Parathyroid adenoma (tissue), 2 donors: ENCODE measurements at regions not wholly inside any gene's neighbourhood (a gene's known extent, or its start where the extent isn't known, plus 50 kb on each side); places are given as distances from the start of the nearest gene placed in this dataset.

Experiments
- H2AFZ ChIP-seq: fragments of 300-600 bp; sonication (generic); one replicate; pipeline ENCODE4 v1.7.0; 2017; ENCODE audit warnings: antibody characterized with exemption, mild to moderate bottlenecking
- H3K27ac ChIP-seq: fragments of 300-600 bp; sonication (generic); one replicate; pipeline ENCODE4 v1.7.0; 2017
- H3K27me3 ChIP-seq: fragments of 300-600 bp; sonication (generic); one replicate; pipeline ENCODE4 v1.7.0; 2017; ENCODE audit warnings: low read length; ENCODE audit not compliant: control insufficient read depth, insufficient read depth
- H3K36me3 ChIP-seq: fragments of 300-600 bp; sonication (generic); one replicate; pipeline ENCODE4 v1.7.0; 2017; ENCODE audit warnings: low read length; ENCODE audit not compliant: control insufficient read depth, insufficient read depth
- H3K4me1 ChIP-seq: fragments of 300-600 bp; sonication (generic); one replicate; pipeline ENCODE4 v1.7.0; 2017; ENCODE audit warnings: control low read depth
- H3K4me2 ChIP-seq: fragments of 300-600 bp; sonication (generic); one replicate; pipeline ENCODE4 v1.7.0; 2017; ENCODE audit warnings: low read length
- H3K4me3 ChIP-seq: fragments of 300-600 bp; sonication (generic); one replicate; pipeline ENCODE4 v1.7.0; 2017; ENCODE audit warnings: low read depth, low read length
- H3K79me2 ChIP-seq: fragments of 300-600 bp; sonication (generic); one replicate; pipeline ENCODE4 v1.7.0; 2017; ENCODE audit warnings: control low read depth
- H3K9ac ChIP-seq: fragments of 300-600 bp; sonication (generic); one replicate; pipeline ENCODE4 v1.7.0; 2017; ENCODE audit warnings: mild to moderate bottlenecking
- H3K9me3 ChIP-seq: fragments of 300-600 bp; sonication (generic); one replicate; pipeline ENCODE4 v1.7.0; 2017; ENCODE audit warnings: low read length; ENCODE audit not compliant: control insufficient read depth
- CTCF ChIP-seq: fragments of 300-600 bp; sonication (generic); IDR thresholded peaks from one replicate; pipeline ENCODE4 v1.7.0; 2017; ENCODE audit warnings: antibody characterized with exemption, mild to moderate bottlenecking
- donor health status: primary hyperparathyroidism.

- H3K9me3 ChIP-seq: no peaks in the 10 kb centered on the region
- no peaks in the 10 kb centered on the region for H3K79me2 ChIP-seq
- H3K4me3 ChIP-seq: no peak overlapping the region
- no peak overlapping the region for H3K9ac ChIP-seq
- H2AFZ ChIP-seq: no peak overlapping the region
- no peaks in the 10 kb centered on the region for H3K36me3 ChIP-seq
- no peaks in the 10 kb centered on the region for H3K4me1 ChIP-seq
- TF ChIP-seq CTCF: no peak
- no peaks in the 10 kb centered on the region for H3K27me3 ChIP-seq
- H3K27ac ChIP-seq: no peak overlapping the region
- H3K4me2 ChIP-seq: no peak overlapping the region
Measured at GRCh38 chr20:11324990-11325389, 592.7 kb upstream of the BTBD3 start.

GRCh38 chr20:11328839-11329238 lies 588.9 kb upstream of the BTBD3 start:
- no peak overlapping the region for H3K27ac ChIP-seq
- H3K9ac ChIP-seq: no peak overlapping the region
- no peak overlapping the region for H3K4me3 ChIP-seq
- H3K27me3 ChIP-seq: no peaks in the 10 kb centered on the region
- H3K9me3 ChIP-seq: no peaks in the 10 kb centered on the region
- no peaks in the 10 kb centered on the region for H3K36me3 ChIP-seq
- H3K79me2 ChIP-seq: no peaks in the 10 kb centered on the region
- H3K4me2 ChIP-seq: no peak overlapping the region
- TF ChIP-seq CTCF: no peak
- H2AFZ ChIP-seq: no peak overlapping the region
- H3K4me1 ChIP-seq: no peaks in the 10 kb centered on the region

GRCh38 chr20:11329271-11329670 lies 588.4 kb upstream of the BTBD3 start:
- no peak for TF ChIP-seq CTCF
- H3K4me1 ChIP-seq: no peaks in the 10 kb centered on the region

GRCh38 chr20:11331096-11331495 lies 586.6 kb upstream of the BTBD3 start:
- Histone ChIP-seq H3K9ac (no peak overlapping the region), H3K27me3 (no peaks in the 10 kb centered on the region), H3K79me2 (no peaks in the 10 kb centered on the region), H3K9me3 (no peaks in the 10 kb centered on the region), H3K4me3 (no peak overlapping the region), H3K36me3 (no peaks in the 10 kb centered on the region), H3K27ac (no peak overlapping the region), H3K4me1 (no peaks in the 10 kb centered on the region), H2AFZ (no peak overlapping the region), H3K4me2 (no peak overlapping the region)
- TF ChIP-seq CTCF: no peak

More at GRCh38 chr20:11329271-11329670, 588.4 kb upstream of the BTBD3 start:
- Histone ChIP-seq H3K27ac (no peak overlapping the region), H3K9ac (no peak overlapping the region), H3K4me3 (no peak overlapping the region), H3K9me3 (no peaks in the 10 kb centered on the region), H3K4me2 (no peak overlapping the region), H2AFZ (no peak overlapping the region), H3K27me3 (no peaks in the 10 kb centered on the region), H3K79me2 (no peaks in the 10 kb centered on the region), H3K36me3 (no peaks in the 10 kb centered on the region)

GRCh38 chr20:11332381-11332780 lies 585.3 kb upstream of the BTBD3 start:
- no peak overlapping the region for H3K4me3 ChIP-seq
- no peak overlapping the region for H3K27ac ChIP-seq
- H3K36me3 ChIP-seq: no peaks in the 10 kb centered on the region
- no peaks in the 10 kb centered on the region for H3K27me3 ChIP-seq
- no peaks in the 10 kb centered on the region for H3K9me3 ChIP-seq
- H3K9ac ChIP-seq: no peak overlapping the region
- H3K4me1 ChIP-seq: no peaks in the 10 kb centered on the region
- TF ChIP-seq CTCF: no peak
- no peaks in the 10 kb centered on the region for H3K79me2 ChIP-seq
- H3K4me2 ChIP-seq: no peak overlapping the region
- no peak overlapping the region for H2AFZ ChIP-seq
